H1 (cell line): ENCODE measurements at regions not wholly inside any gene's neighbourhood (a gene's known extent, or its start where the extent isn't known, plus 50 kb on each side); places are given as distances from the start of the nearest gene placed in this dataset.

Source experiments
- CTCF ChIA-PET: fragments of 300-600 bp; sonication (Branson Sonifier 250); formaldehyde crosslinking; loops from one replicate; lab custom pipeline; 2021; ENCODE audit not compliant: partially characterized antibody; lab: Charles Lee
- POLR2A ChIA-PET: fragments of 300-600 bp; sonication (Branson Sonifier 250); formaldehyde crosslinking; loops from one replicate; lab custom pipeline; 2021; ENCODE audit warnings: inconsistent platforms; ENCODE audit not compliant: partially characterized antibody; lab: Charles Lee
- DNase-seq, 2 experiments: peaks; one replicate each; pipeline versions ENCODE4 v3.0.0 to v3.0.0-alpha.2; 2010 to 2022; ENCODE audit warnings: low spot score in 2 of 2, low read depth in 1 of 2, mixed read lengths in 1 of 2
- FAIRE-seq: peaks from 2 replicates; lab custom pipeline; 2011; peaks lifted over from hg19 to GRCh38; lab: Jason Lieb, UNC
- H2AFZ ChIP-seq: 2 replicates; pipeline ENCODE4 v1.8.1; 2012; ENCODE audit warnings: low read length, inconsistent platforms
- H2AK5ac ChIP-seq: 2 replicates; pipeline ENCODE4 v1.6.1; 2013; ENCODE audit warnings: low read depth, low read length
- H2BK120ac ChIP-seq: replicated peaks from 2 replicates; pipeline ENCODE3; 2013; ENCODE audit warnings: low read depth, low read length, inconsistent platforms
- H2BK12ac ChIP-seq: 2 replicates; pipeline ENCODE4 v1.6.1; 2013; ENCODE audit warnings: low read depth, low read length
- H2BK15ac ChIP-seq: 2 replicates; pipeline ENCODE4 v1.6.1; 2013; ENCODE audit warnings: low read length
- H2BK20ac ChIP-seq: 2 replicates; pipeline ENCODE4 v1.6.1; 2013; ENCODE audit warnings: low read length
- H2BK5ac ChIP-seq: 2 replicates; pipeline ENCODE4 v1.6.1; 2013; ENCODE audit warnings: low read depth, low read length
- H3K14ac ChIP-seq: 2 replicates; pipeline ENCODE4 v1.6.1; 2013; ENCODE audit warnings: inconsistent platforms; ENCODE audit not compliant: insufficient read length
- H3K18ac ChIP-seq: 2 replicates; pipeline ENCODE4 v1.6.1; 2013; ENCODE audit warnings: low read length; ENCODE audit errors: extremely low read depth
- H3K23ac ChIP-seq: 2 replicates; pipeline ENCODE4 v1.6.1; 2013; ENCODE audit warnings: inconsistent platforms; ENCODE audit not compliant: insufficient read length
- H3K23me2 ChIP-seq: 2 replicates; pipeline ENCODE4 v1.6.1; 2013; ENCODE audit warnings: low read depth, low read length
- H3K27ac ChIP-seq: 2 replicates; pipeline ENCODE4 v1.6.1; 2011; ENCODE audit warnings: low read depth, low read length, inconsistent platforms
- H3K27me3 ChIP-seq, 4 experiments: replicated peaks in 1 of 4; 1 replicate in 1 of 4; 2 replicates in 3 of 4; pipeline versions ENCODE4 v1.6.1 to v1.8.1; 2011 to 2013; ENCODE audit warnings: low read length in 3 of 4, mild to moderate bottlenecking in 3 of 4, inconsistent platforms in 2 of 4, mixed read lengths in 2 of 4, moderate library complexity in 1 of 4; ENCODE audit not compliant: control insufficient read depth in 3 of 4, insufficient read depth in 3 of 4; ENCODE audit errors: extremely low read depth in 1 of 4
- H3K36me3 ChIP-seq, 4 experiments: 2 replicates each; pipeline versions ENCODE4 v1.6.1 to v1.8.1; 2011 to 2013; ENCODE audit warnings: mild to moderate bottlenecking in 4 of 4, low read length in 3 of 4, moderate library complexity in 2 of 4, control low read depth in 1 of 4, inconsistent platforms in 1 of 4; ENCODE audit not compliant: insufficient read depth in 4 of 4, control insufficient read depth in 2 of 4
- H3K4ac ChIP-seq: replicated peaks from 2 replicates; pipeline ENCODE3; 2013; ENCODE audit warnings: low read length, low read depth, mixed read lengths, inconsistent platforms; ENCODE audit not compliant: insufficient read length
- H3K4me1 ChIP-seq, 4 experiments: replicated peaks in 1 of 4; 1 replicate in 1 of 4; 2 replicates in 3 of 4; pipeline versions ENCODE4 v1.6.1 to v1.8.1; 2011 to 2013; ENCODE audit warnings: low read length in 3 of 4, inconsistent platforms in 2 of 4, mixed read lengths in 1 of 4; ENCODE audit not compliant: insufficient read depth in 4 of 4, control insufficient read depth in 3 of 4
- H3K4me2 ChIP-seq, 2 experiments: 2 replicates each; pipeline versions ENCODE4 v1.6.1 to v1.8.1; 2011 to 2013; ENCODE audit warnings: low read depth in 2 of 2, low read length in 2 of 2, control low read depth in 1 of 2, inconsistent platforms in 1 of 2, mild to moderate bottlenecking in 1 of 2; ENCODE audit not compliant: insufficient read depth in 1 of 2
- H3K4me3 ChIP-seq, 4 experiments: fragments of 200-600, 300-600 bp in 1 of 4; sonication (generic), shearing (Covaris generic), sonication (Bioruptor Twin) in 1 of 4; 2 replicates each; pipeline versions ENCODE4 v1.5.1 to v1.8.1; 2011 to 2016; ENCODE audit warnings: low read length in 4 of 4, low read depth in 3 of 4, control low read depth in 2 of 4, inconsistent platforms in 2 of 4, mild to moderate bottlenecking in 2 of 4, mixed read lengths in 1 of 4, moderate library complexity in 1 of 4; ENCODE audit not compliant: insufficient read depth in 2 of 4; ENCODE audit errors: extremely low read depth in 1 of 4
- H3K56ac ChIP-seq: replicated peaks from 2 replicates; pipeline ENCODE3; 2013; ENCODE audit warnings: low read depth, mild to moderate bottlenecking, mixed read lengths, low read length, inconsistent platforms; ENCODE audit not compliant: insufficient read length
- H3K79me1 ChIP-seq: 2 replicates; pipeline ENCODE4 v1.6.1; 2013; ENCODE audit warnings: low read depth, low read length, control low read depth
- H3K79me2 ChIP-seq, 2 experiments: 2 replicates each; pipeline versions ENCODE4 v1.6.1 to v1.8.1; 2012 to 2013; ENCODE audit warnings: low read length in 2 of 2, mild to moderate bottlenecking in 2 of 2, inconsistent platforms in 1 of 2; ENCODE audit not compliant: insufficient read depth in 2 of 2, control insufficient read depth in 1 of 2
- H3K9ac ChIP-seq, 4 experiments: replicated peaks in 1 of 4; 1 replicate in 1 of 4; 2 replicates in 3 of 4; pipeline versions ENCODE4 v1.6.1 to v1.8.1; 2011 to 2013; ENCODE audit warnings: low read depth in 3 of 4, low read length in 3 of 4, control low read depth in 2 of 4, mild to moderate bottlenecking in 2 of 4, moderate library complexity in 2 of 4, inconsistent platforms in 1 of 4; ENCODE audit errors: extremely low read depth in 1 of 4
- H3K9me3 ChIP-seq, 2 experiments: 2 replicates each; pipeline versions ENCODE4 v1.6.1 to v1.8.1; 2012 to 2013; ENCODE audit warnings: mild to moderate bottlenecking in 2 of 2, moderate library complexity in 2 of 2, control low read depth in 1 of 2, inconsistent platforms in 1 of 2, low read depth in 1 of 2, low read length in 1 of 2, mixed read lengths in 1 of 2; ENCODE audit not compliant: insufficient read depth in 2 of 2
- H4K20me1 ChIP-seq, 2 experiments: replicated peaks in 1 of 2; 2 replicates each; pipeline versions ENCODE3 to v1.8.1; 2011 to 2013; ENCODE audit warnings: inconsistent platforms in 2 of 2, low read length in 2 of 2, mild to moderate bottlenecking in 1 of 2; ENCODE audit not compliant: insufficient read depth in 2 of 2, control insufficient read depth in 1 of 2
- H4K5ac ChIP-seq: 2 replicates; pipeline ENCODE4 v1.6.1; 2013; ENCODE audit warnings: low read length, low read depth, mixed read lengths, inconsistent platforms; ENCODE audit not compliant: insufficient read length
- H4K8ac ChIP-seq: 2 replicates; pipeline ENCODE4 v1.8.0; 2013; ENCODE audit warnings: mild to moderate bottlenecking, moderate library complexity, low read length, inconsistent platforms; ENCODE audit not compliant: insufficient read depth; ENCODE audit errors: extremely low read depth
- H4K91ac ChIP-seq: replicated peaks from 2 replicates; pipeline ENCODE3; 2013; ENCODE audit warnings: low read length, mixed read lengths, inconsistent platforms; ENCODE audit not compliant: insufficient read length
- BCL11A ChIP-seq, 2 experiments: IDR thresholded peaks; one replicate each; pipeline ENCODE4 v1.6.1; 2011; ENCODE audit warnings: low read depth in 2 of 2, low read length in 2 of 2, mild to moderate bottlenecking in 2 of 2
- CBX8 ChIP-seq: fragments of 300-800, 300-1000 bp; sonication (generic); IDR thresholded peaks from 2 replicates; pipeline ENCODE4 v1.7.1; 2016; ENCODE audit warnings: low read depth, low read length, borderline replicate concordance
- EGR1 ChIP-seq: IDR thresholded peaks from 2 replicates; pipeline ENCODE4 v1.6.1; 2011; ENCODE audit warnings: low read depth, low read length, borderline replicate concordance
- FOSL1 ChIP-seq: IDR thresholded peaks from 2 replicates; pipeline ENCODE4 v1.6.1; 2011; ENCODE audit warnings: mild to moderate bottlenecking, low read depth, low read length, moderate library complexity; ENCODE audit not compliant: insufficient read depth
- JUND ChIP-seq: IDR thresholded peaks from 2 replicates; pipeline ENCODE4 v1.6.1; 2011; ENCODE audit warnings: mild to moderate bottlenecking, improper control_type of control experiment, low read length
- RFX5 ChIP-seq: IDR thresholded peaks from 2 replicates; pipeline ENCODE4 v1.6.1; 2011; ENCODE audit warnings: low read depth, low read length, improper control_type of control experiment, borderline replicate concordance
- RNF2 ChIP-seq: fragments of 200-900, 300-1000 bp; sonication (generic); IDR thresholded peaks from 2 replicates; pipeline ENCODE4 v1.7.1; 2016; ENCODE audit warnings: borderline replicate concordance, low read depth, mild to moderate bottlenecking, antibody characterized with exemption, low read length; ENCODE audit not compliant: poor library complexity, severe bottlenecking; ENCODE audit errors: missing control alignments
- SP4 ChIP-seq: IDR thresholded peaks from 2 replicates; pipeline ENCODE4 v1.6.1; 2012; ENCODE audit warnings: low read length, inconsistent platforms
- WGBS, 2 experiments: shearing (Covaris generic) in 1 of 2; methylation state at CpG; one replicate each; pipeline versions ENCODE4 v1.1.6 to v1.1.7; 2013 to 2015; ENCODE audit warnings: low lambda C conversion rate in 2 of 2, mixed read lengths in 2 of 2, inconsistent platforms in 1 of 2, low coverage in 1 of 2, missing lambda C conversion rate in 1 of 2; ENCODE audit not compliant: insufficient replicate concordance in 2 of 2, insufficient coverage in 1 of 2, insufficient read length in 1 of 2; ENCODE audit errors: extremely low coverage in 1 of 2, missing lambda C conversion rate in 1 of 2; 5-methylcytosine and 5-hydroxymethylcytosine counted together

- Histone ChIP-seq H4K91ac (no peak overlapping the region), H4K8ac (no peak overlapping the region), H2BK12ac (no peak overlapping the region), H2AFZ (no peak overlapping the region; the same call in 1 of the 2 replicates), H2BK15ac (no peak overlapping the region), H2BK120ac (no peak overlapping the region), H3K27ac (no peak overlapping the region), H3K79me1 (no peaks in the 10 kb centered on the region), H3K4ac (no peak overlapping the region), H3K4me2 (no peak overlapping the region), H2BK5ac (no peak overlapping the region), H3K9ac (no peak overlapping the region), H3K23ac (no peak overlapping the region), H2BK20ac (no peak overlapping the region), H2AK5ac (no peak overlapping the region), H3K18ac (no peak overlapping the region), H3K9me3 (no peaks in the 10 kb centered on the region), H4K20me1 (no peaks in the 10 kb centered on the region), H3K36me3 (no peaks in the 10 kb centered on the region), H3K23me2 (no peaks in the 10 kb centered on the region), H3K4me1 (no peaks in the 10 kb centered on the region), H3K14ac (no peak overlapping the region), H3K4me3 (no peak overlapping the region), H4K5ac (no peak overlapping the region), H3K56ac (no peak overlapping the region), H3K79me2 (no peaks in the 10 kb centered on the region), H3K27me3 (no peaks in the 10 kb centered on the region)
- POLR2A ChIA-PET: no interaction called here
- FAIRE-seq (no peak), DNase-seq (no peak)
- 92% methylated on average over 5 of the region's 5 CpGs; no CpG with 5 or more reads in 1 of the 2 experiments for WGBS, 2 experiments
- CTCF ChIA-PET: interaction anchor here (1.2 to 1.4 kb wide), 2 partner anchors 10 to 18 kb away, joined by 3 read pairs; no protein-coding TSS in a partner anchor
- TF ChIP-seq CBX8 (no peak), RNF2 (no peak), JUND (no peak), SP4 (no peak), FOSL1 (no peak), BCL11A (IDR thresholded peaks at IDR 0.05; ENCODE audit: low read depth in 2 of 2, low read length in 2 of 2) (no peak), EGR1 (no peak), RFX5 (no peak)
Measured at GRCh38 chr20:16111172-16111832, 461.9 kb downstream of the KIF16B start.
